ENCODE measurements at regions not wholly inside any gene's neighbourhood (a gene's known extent, or its start where the extent isn't known, plus 50 kb on each side); places are given as distances from the start of the nearest gene placed in this dataset.
"Not testable (repeated sequence)": the region's sequence is repeated elsewhere in the genome, so short reads cannot be mapped to it uniquely, and the experiment has no call there.

DNA sequence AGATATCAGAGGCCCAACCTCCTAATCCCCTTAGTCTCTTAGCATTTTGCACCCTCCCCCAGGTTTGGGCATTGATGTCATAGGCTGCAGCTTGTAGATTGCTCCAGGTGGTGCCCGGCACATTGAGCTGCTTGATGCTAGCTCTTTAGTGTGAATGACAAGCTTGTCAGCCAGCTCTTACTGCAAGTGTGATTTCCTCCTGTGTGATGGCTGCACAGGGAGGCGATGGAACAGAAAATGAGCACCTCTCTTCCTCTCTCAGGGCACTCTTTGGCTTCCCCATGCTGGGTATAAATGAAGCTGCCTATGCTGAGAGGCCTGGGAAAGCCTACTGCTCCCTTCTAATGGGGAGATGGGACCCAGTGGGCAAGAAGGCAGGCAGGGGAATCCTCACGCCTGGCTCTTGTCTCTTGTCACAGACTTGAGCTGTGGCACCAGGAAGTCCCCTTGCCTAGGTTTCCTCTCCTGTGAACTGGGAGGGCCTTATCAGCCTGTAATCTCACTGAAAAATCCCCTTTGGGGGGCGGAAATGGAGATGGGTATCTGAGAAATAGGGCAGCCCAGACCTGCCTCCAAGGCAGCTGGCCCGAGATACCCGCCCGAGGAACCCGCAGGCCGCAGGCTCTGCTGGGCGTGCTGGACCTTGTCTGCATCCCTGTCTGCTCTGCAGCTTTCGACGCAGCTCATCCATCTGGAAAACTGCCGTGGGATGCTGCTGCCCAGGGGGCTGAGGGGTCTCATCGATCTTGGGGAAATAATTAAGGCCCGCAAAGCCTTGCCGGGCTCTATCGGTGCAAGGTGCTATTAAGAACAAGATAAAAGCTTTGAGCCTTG, 163.5 kb upstream of the CXCR4 start:
- H3K27ac ChIP-seq (ENCODE audit: low read length) = no peak overlapping the region
- H3K4me3 ChIP-seq (ENCODE audit: low read depth in 2 of 2, low read length in 2 of 2) = no peak overlapping the region
- no peaks in the 10 kb centered on the region; the same call in 1 of the 2 replicates for H3K27me3 ChIP-seq (ENCODE audit: control insufficient read depth, insufficient read depth, low read length)
- TF ChIP-seq CTCF (IDR thresholded peaks at IDR 0.05) = no peak
- POLR2A ChIA-PET = no interaction called here
- in situ Hi-C loops (cut with HindIII; ENCODE audit: low pct_unique_long_range_greater_than_20kb, low sequenced_read_pairs) (no loop called here), intact Hi-C loops (cut with micrococcal nuclease; ENCODE audit: unreplicated experiment) (no loop called here)
- H3K36me3 ChIP-seq (ENCODE audit: control insufficient read depth, insufficient read depth, low read length) = no peaks in the 10 kb centered on the region
- ATAC-seq = no peak
- H3K9me3 ChIP-seq (ENCODE audit: control insufficient read depth, insufficient read depth, low read depth, low read length) = no peaks in the 10 kb centered on the region
- DNase-seq (ENCODE audit: low read depth, low spot score) = no peak
- no peaks in the 10 kb centered on the region for H3K4me1 ChIP-seq (ENCODE audit: control insufficient read depth, insufficient read depth, low read length)
- no TSS peak for BruUV-seq (replicated peaks)
- CTCF ChIA-PET = no interaction called here

DNA sequence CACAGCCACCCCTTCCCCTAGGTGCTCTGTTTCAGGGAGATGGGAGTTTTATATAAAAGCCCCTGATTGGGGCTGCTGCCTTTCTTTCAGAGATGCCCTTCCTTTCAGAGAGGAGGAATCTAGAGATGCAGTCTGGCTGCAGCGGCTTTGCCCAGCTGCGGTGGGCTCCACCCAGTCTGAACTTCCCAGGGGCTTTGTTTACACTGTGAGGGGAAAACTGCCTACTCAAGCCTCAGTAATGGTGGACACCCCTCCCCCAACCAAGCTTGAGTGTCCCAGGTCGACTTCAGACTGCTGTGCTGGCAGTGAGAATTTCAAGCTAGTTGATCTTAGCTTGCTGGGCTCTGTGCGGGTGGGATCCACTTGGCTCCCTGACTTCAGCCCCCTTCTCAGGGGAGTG, 148.4 kb upstream of the CXCR4 start:
- ATAC-seq; POLR2A ChIA-PET; H3K27me3 ChIP-seq (ENCODE audit: control insufficient read depth, insufficient read depth, low read length); BruUV-seq (replicated peaks); DNase-seq (ENCODE audit: low read depth, low spot score); H3K27ac ChIP-seq (ENCODE audit: low read length); CTCF ChIA-PET; in situ Hi-C loops (cut with HindIII; ENCODE audit: low pct_unique_long_range_greater_than_20kb, low sequenced_read_pairs); H3K4me3 ChIP-seq (ENCODE audit: low read depth in 2 of 2, low read length in 2 of 2); H3K4me1 ChIP-seq (ENCODE audit: control insufficient read depth, insufficient read depth, low read length); H3K36me3 ChIP-seq (ENCODE audit: control insufficient read depth, insufficient read depth, low read length); intact Hi-C loops (cut with micrococcal nuclease; ENCODE audit: unreplicated experiment); H3K9me3 ChIP-seq (ENCODE audit: control insufficient read depth, insufficient read depth, low read depth, low read length): not testable (repeated sequence)

GRCh38 chr2:136259551-136259950, 141.6 kb upstream of the CXCR4 start:
- CTCF ChIA-PET = no interaction called here
- BruUV-seq (replicated peaks) = no TSS peak
- Histone ChIP-seq H3K4me3 (ENCODE audit: low read depth in 2 of 2, low read length in 2 of 2) (no peak overlapping the region), H3K27me3 (ENCODE audit: control insufficient read depth, insufficient read depth, low read length) (no peaks in the 10 kb centered on the region; the same call in none of the 2 replicates), H3K9me3 (ENCODE audit: control insufficient read depth, insufficient read depth, low read depth, low read length) (no peaks in the 10 kb centered on the region), H3K36me3 (ENCODE audit: control insufficient read depth, insufficient read depth, low read length) (no peaks in the 10 kb centered on the region), H3K27ac (ENCODE audit: low read length) (no peak overlapping the region), H3K4me1 (ENCODE audit: control insufficient read depth, insufficient read depth, low read length) (no peaks in the 10 kb centered on the region)
- no peak for ATAC-seq
- TF ChIP-seq REST (IDR thresholded peaks at IDR 0.05; ENCODE audit: insufficient read depth in 1 of 2, low read depth in 2 of 2, low read length in 1 of 2) = no peak
- TF ChIP-seq TCF7L2 (IDR thresholded peaks at IDR 0.05; ENCODE audit: low read depth, low read length) = no peak
- no peak for TF ChIP-seq POLR2AphosphoS5 (IDR thresholded peaks at IDR 0.05; ENCODE audit: low read depth, low read length)
- no peak for TF ChIP-seq SIN3A (IDR thresholded peaks at IDR 0.05; ENCODE audit: borderline replicate concordance, insufficient read depth, low read depth, low read length)
- no peak for TF ChIP-seq CTCF (IDR thresholded peaks at IDR 0.05)
- intact Hi-C loops (cut with micrococcal nuclease; ENCODE audit: unreplicated experiment) (no loop called here), in situ Hi-C loops (cut with HindIII; ENCODE audit: low pct_unique_long_range_greater_than_20kb, low sequenced_read_pairs) (no loop called here)
- POLR2A ChIA-PET = no interaction called here
- DNase-seq (ENCODE audit: low read depth, low spot score) = no peak
